ENCODE measurements at regions not wholly inside any gene's neighbourhood (a gene's known extent, or its start where the extent isn't known, plus 50 kb on each side); places are given as distances from the start of the nearest gene placed in this dataset.
"Not testable (repeated sequence)": the region's sequence is repeated elsewhere in the genome, so short reads cannot be mapped to it uniquely, and the experiment has no call there.

GRCh38 chr1:199448646-199449045, 578.9 kb upstream of the NR5A2 start:
- no peak for DNase-seq (ENCODE audit: low spot score)

- no peak for DNase-seq (ENCODE audit: low spot score)
Observed at GRCh38 chr1:199449221-199449620, 578.3 kb upstream of the NR5A2 start.

GRCh38 chr1:199449681-199450080, 577.8 kb upstream of the NR5A2 start:
- DNase-seq (ENCODE audit: low spot score): no peak

GRCh38 chr1:199452627-199453026, 574.9 kb upstream of the NR5A2 start:
- no peak for DNase-seq (ENCODE audit: low spot score)

- DNase-seq (ENCODE audit: low spot score): no peak
Observed at GRCh38 chr1:199453723-199454122, 573.8 kb upstream of the NR5A2 start.

- no peak for DNase-seq (ENCODE audit: low spot score)
Observed at GRCh38 chr1:199460933-199461332, 566.6 kb upstream of the NR5A2 start.

- no peak for DNase-seq (ENCODE audit: low spot score)
Observed at GRCh38 chr1:199463521-199464127, 563.9 kb upstream of the NR5A2 start.

- no peak for DNase-seq (ENCODE audit: low spot score)
Observed at GRCh38 chr1:199466961-199467360, 560.5 kb upstream of the NR5A2 start.

GRCh38 chr1:199472018-199472417, 555.5 kb upstream of the NR5A2 start:
- DNase-seq (ENCODE audit: low spot score): no peak

- DNase-seq (ENCODE audit: low spot score): no peak
Observed at GRCh38 chr1:199472978-199473377, 554.5 kb upstream of the NR5A2 start.

GRCh38 chr1:199474738-199475137, 552.8 kb upstream of the NR5A2 start:
- DNase-seq (ENCODE audit: low spot score): no peak

- DNase-seq (ENCODE audit: low spot score): no peak
Observed at GRCh38 chr1:199482426-199482825, 545.1 kb upstream of the NR5A2 start.

GRCh38 chr1:199489594-199489993, 537.9 kb upstream of the NR5A2 start:
- DNase-seq (ENCODE audit: low spot score): no peak

GRCh38 chr1:199490769-199491527, 536.6 kb upstream of the NR5A2 start:
- no peak for DNase-seq (ENCODE audit: low spot score)

- DNase-seq (ENCODE audit: low spot score): no peak
Observed at GRCh38 chr1:199495432-199495831, 532.1 kb upstream of the NR5A2 start.

GRCh38 chr1:199498802-199499201, 528.7 kb upstream of the NR5A2 start:
- not testable (repeated sequence) for DNase-seq (ENCODE audit: low spot score)

- DNase-seq (ENCODE audit: low spot score): no peak
Observed at GRCh38 chr1:199508072-199508471, 519.4 kb upstream of the NR5A2 start.

- no peak for DNase-seq (ENCODE audit: low spot score)
Observed at GRCh38 chr1:199508653-199509052, 518.9 kb upstream of the NR5A2 start.

GRCh38 chr1:199509456-199509855, 518.1 kb upstream of the NR5A2 start:
- DNase-seq (ENCODE audit: low spot score): no peak

- no peak for DNase-seq (ENCODE audit: low spot score)
Observed at GRCh38 chr1:199510314-199510713, 517.2 kb upstream of the NR5A2 start.

- DNase-seq (ENCODE audit: low spot score): no peak
Observed at GRCh38 chr1:199512037-199512710, 515.3 kb upstream of the NR5A2 start.

GRCh38 chr1:199515261-199515660, 512.2 kb upstream of the NR5A2 start:
- DNase-seq (ENCODE audit: low spot score): no peak

- DNase-seq (ENCODE audit: low spot score): no peak
Observed at GRCh38 chr1:199522338-199522737, 505.2 kb upstream of the NR5A2 start.
